ENCODE measurements at regions not wholly inside any gene's neighbourhood (a gene's known extent, or its start where the extent isn't known, plus 50 kb on each side); places are given as distances from the start of the nearest gene placed in this dataset.
A peak's percentile ranks its signal among the peaks of the same experiment; 100 is the strongest.

GRCh38 chr1:235925016-235925415 lies 58.3 kb upstream of the LYST start:
- H3K4me1 ChIP-seq (ENCODE audit: control insufficient read depth, insufficient read depth, low read length) = peaks cover 10% of the 10 kb centered on the region
- no peak for TF ChIP-seq FEZF1 (tag by site-specific recombination; IDR thresholded peaks at IDR 0.05)
- no peak for TF ChIP-seq ZSCAN23 (tag by site-specific recombination; IDR thresholded peaks at IDR 0.05)
- no peak for TF ChIP-seq ZNF23 (tag by site-specific recombination; IDR thresholded peaks at IDR 0.05; ENCODE audit: borderline replicate concordance)
- TF ChIP-seq GLIS1 (tag by site-specific recombination; IDR thresholded peaks at IDR 0.05) = no peak
- TF ChIP-seq ZEB2 (tag by site-specific recombination; IDR thresholded peaks at IDR 0.05) = no peak
- no peak for TF ChIP-seq ZNF501 (tag by site-specific recombination; IDR thresholded peaks at IDR 0.05)
- no peak for TF ChIP-seq ZNF571 (tag by site-specific recombination; IDR thresholded peaks at IDR 0.05)
- TF ChIP-seq ZNF707 (tag by site-specific recombination; IDR thresholded peaks at IDR 0.05) = no peak
- no peak for TF ChIP-seq ZNF433 (tag by site-specific recombination; IDR thresholded peaks at IDR 0.05; ENCODE audit: low read depth)
- CTCF ChIA-PET = interaction anchor here (0.6 to 1.6 kb wide), 2 partner anchors 8 to 48 kb away, joined by 3 to 4 read pairs; no protein-coding TSS in a partner anchor
- no peaks in the 10 kb centered on the region for H3K36me3 ChIP-seq (ENCODE audit: control insufficient read depth in 2 of 2, insufficient read depth in 1 of 2, low read length in 2 of 2)
- H3K27ac ChIP-seq (ENCODE audit: extremely low read depth, low read depth, low read length) = no peak overlapping the region
- no peaks in the 10 kb centered on the region for H3K9me3 ChIP-seq (ENCODE audit: control insufficient read depth, insufficient read depth, low read depth, low read length)
- no peak overlapping the region for H3K4me3 ChIP-seq (ENCODE audit: low read depth, low read length)
- POLR2A ChIA-PET = interaction anchor here (0.6 kb wide), 1 partner anchor 518 kb away, joined by 4 read pairs; no protein-coding TSS in a partner anchor

GRCh38 chr1:235923466-235924021 lies 56.8 kb upstream of the LYST start:
- Histone ChIP-seq H3K4me1 (ENCODE audit: control insufficient read depth, insufficient read depth, low read length) (peaks cover 11% of the 10 kb centered on the region), H3K36me3 (ENCODE audit: control insufficient read depth in 2 of 2, insufficient read depth in 1 of 2, low read length in 2 of 2) (no peaks in the 10 kb centered on the region), H3K27ac (ENCODE audit: extremely low read depth, low read depth, low read length) (no peak overlapping the region), H3K4me3 (ENCODE audit: low read depth, low read length) (no peak overlapping the region), H3K9me3 (ENCODE audit: control insufficient read depth, insufficient read depth, low read depth, low read length) (no peaks in the 10 kb centered on the region)
- POLR2A ChIA-PET = no interaction called here
- no peak for TF ChIP-seq ZNF16 (tag by site-specific recombination; IDR thresholded peaks at IDR 0.05; ENCODE audit: low read depth)
- no peak for TF ChIP-seq KLF7 (tag by site-specific recombination; IDR thresholded peaks at IDR 0.05; ENCODE audit: borderline replicate concordance)
- TF ChIP-seq PRDM10 (tag by site-specific recombination; IDR thresholded peaks at IDR 0.05) = 0 out of 2 replicates have a peak, but pooled peaks have one; percentile 27
- 0 out of 2 replicates have a peak, but pooled peaks have one; percentile 22 for TF ChIP-seq KLF10 (tag by site-specific recombination; IDR thresholded peaks at IDR 0.05)
- TF ChIP-seq TRIM28 (IDR thresholded peaks at IDR 0.05; ENCODE audit: borderline replicate concordance, low read length) = 0 out of 2 replicates have a peak, but pooled peaks have one; percentile 2
- TF ChIP-seq ZNF449 (tag by site-specific recombination; IDR thresholded peaks at IDR 0.05) = peak; percentile 96
- CTCF ChIA-PET = interaction anchor here (1.0 to 1.6 kb wide), 2 partner anchors 10 to 81 kb away, joined by 3 to 4 read pairs; no protein-coding TSS in a partner anchor

GRCh38 chr1:235920596-235921375 lies 54.1 kb upstream of the LYST start:
- H3K4me3 ChIP-seq (ENCODE audit: low read depth, low read length) = no peak overlapping the region
- CTCF ChIA-PET = interaction anchor here (0.6 to 4.6 kb wide), 3 partner anchors 51 to 407 kb away, joined by 3 to 32 read pairs (median 4); no protein-coding TSS in a partner anchor
- peaks cover 20% of the 10 kb centered on the region for H3K4me1 ChIP-seq (ENCODE audit: control insufficient read depth, insufficient read depth, low read length)
- no peak overlapping the region for H3K27ac ChIP-seq (ENCODE audit: extremely low read depth, low read depth, low read length)
- no peaks in the 10 kb centered on the region for H3K9me3 ChIP-seq (ENCODE audit: control insufficient read depth, insufficient read depth, low read depth, low read length)
- POLR2A ChIA-PET = interaction anchor here (0.5 to 0.6 kb wide), 2 partner anchors 37 to 39 kb away, joined by 4 read pairs; no protein-coding TSS in a partner anchor
- no peaks in the 10 kb centered on the region for H3K36me3 ChIP-seq (ENCODE audit: control insufficient read depth in 2 of 2, insufficient read depth in 1 of 2, low read length in 2 of 2)
- TF ChIP-seq INSM2 (tag by site-specific recombination; IDR thresholded peaks at IDR 0.05) (no peak), ZNF791 (tag by site-specific recombination; IDR thresholded peaks at IDR 0.05) (no peak), ZNF23 (tag by site-specific recombination; IDR thresholded peaks at IDR 0.05; ENCODE audit: borderline replicate concordance) (no peak), EGR2 (tag by site-specific recombination; IDR thresholded peaks at IDR 0.05; ENCODE audit: low read depth) (peak; percentile 84), ZSCAN4 (tag by site-specific recombination; IDR thresholded peaks at IDR 0.05) (peak; percentile 74), KLF16 (tag by site-specific recombination; IDR thresholded peaks at IDR 0.05) (0 out of 2 replicates have a peak, but pooled peaks have one; percentile 43), ZNF354C (tag by site-specific recombination; IDR thresholded peaks at IDR 0.05; ENCODE audit: borderline replicate concordance, low read depth) (no peak), ZBTB21 (tag by site-specific recombination; IDR thresholded peaks at IDR 0.05) (no peak)
